HepG2 (cell line): ENCODE measurements at regions not wholly inside any gene's neighbourhood (a gene's known extent, or its start where the extent isn't known, plus 50 kb on each side); places are given as distances from the start of the nearest gene placed in this dataset.

Source experiments
- CBFB ChIP-seq: sonication (generic); formaldehyde crosslinking; IDR thresholded peaks from 2 replicates; pipeline ENCODE4 v1.4.0; 2020; ENCODE audit warnings: missing genetic modification reagents
- CCDC6 ChIP-seq: sonication (generic); formaldehyde crosslinking; IDR thresholded peaks from 2 replicates; pipeline ENCODE4 v1.8.1; 2022; ENCODE audit warnings: mild to moderate bottlenecking, missing genetic modification reagents, moderate library complexity
- DR1 ChIP-seq: sonication (generic); formaldehyde crosslinking; IDR thresholded peaks from 2 replicates; pipeline ENCODE4 v1.8.0; 2021; ENCODE audit warnings: mild to moderate bottlenecking, missing genetic modification reagents, inconsistent platforms
- KLF16 ChIP-seq, 2 experiments: sonication (generic) in 1 of 2; formaldehyde crosslinking in 1 of 2; IDR thresholded peaks; 2 replicates each; pipeline versions ENCODE4 v1.6.1 to v1.8.0; 2016 to 2023; ENCODE audit warnings: missing genetic modification reagents in 2 of 2, missing compliant biosample characterization in 1 of 2
- PHB2 ChIP-seq: fragments of 450-650 bp; IDR thresholded peaks from 2 replicates; pipeline ENCODE4 v1.6.1; 2018; ENCODE audit not compliant: partially characterized antibody
- POGZ ChIP-seq: sonication (generic); formaldehyde crosslinking; IDR thresholded peaks from 2 replicates; pipeline ENCODE4 v1.4.0; 2020; ENCODE audit warnings: mild to moderate bottlenecking, missing genetic modification reagents
- PRDM4 ChIP-seq: sonication (generic); formaldehyde crosslinking; IDR thresholded peaks from 2 replicates; pipeline ENCODE4 v1.9.0; 2021; ENCODE audit warnings: missing genetic modification reagents, borderline replicate concordance
- SIX1 ChIP-seq: sonication (generic); formaldehyde crosslinking; IDR thresholded peaks from 2 replicates; pipeline ENCODE4 v1.4.0; 2020; ENCODE audit warnings: missing genetic modification reagents, borderline replicate concordance
- SMC3 ChIP-seq: IDR thresholded peaks from 2 replicates; pipeline ENCODE4 v1.6.1; 2011; ENCODE audit warnings: low read length, improper control_type of control experiment
- SNAI1 ChIP-seq: sonication (generic); formaldehyde crosslinking; IDR thresholded peaks from 2 replicates; pipeline ENCODE4 v1.5.0; 2020; ENCODE audit warnings: mild to moderate bottlenecking, missing genetic modification reagents, borderline replicate concordance
- STAG1 ChIP-seq: sonication (generic); formaldehyde crosslinking; IDR thresholded peaks from 2 replicates; pipeline ENCODE4 v1.4.0; 2020; ENCODE audit warnings: missing genetic modification reagents
- ZMYM2 ChIP-seq: sonication (generic); formaldehyde crosslinking; IDR thresholded peaks from 2 replicates; pipeline ENCODE4 v1.8.0; 2022; ENCODE audit warnings: mild to moderate bottlenecking, missing genetic modification reagents
- ZMYM4 ChIP-seq: sonication (generic); formaldehyde crosslinking; IDR thresholded peaks from 2 replicates; pipeline ENCODE4 v1.8.1; 2023; ENCODE audit warnings: mild to moderate bottlenecking, missing genetic modification reagents
- ZNF205 ChIP-seq: IDR thresholded peaks from 2 replicates; pipeline ENCODE4 v1.6.1; 2018; ENCODE audit warnings: missing biosample characterization, missing genetic modification reagents
- ZNF546 ChIP-seq: sonication (generic); formaldehyde crosslinking; conservative IDR thresholded peaks from 2 replicates; pipeline ENCODE4 v1.8.1; 2023; ENCODE audit warnings: mild to moderate bottlenecking, missing genetic modification reagents
- ZNF569 ChIP-seq: sonication (generic); formaldehyde crosslinking; IDR thresholded peaks from 2 replicates; pipeline ENCODE4 v1.5.0; 2020; ENCODE audit warnings: mild to moderate bottlenecking, missing genetic modification reagents, moderate library complexity, borderline replicate concordance
- ZNF609 ChIP-seq: sonication (generic); formaldehyde crosslinking; IDR thresholded peaks from 2 replicates; pipeline ENCODE4 v1.4.0; 2020; ENCODE audit warnings: mild to moderate bottlenecking, missing genetic modification reagents, borderline replicate concordance
- ZNF703 ChIP-seq: sonication (generic); formaldehyde crosslinking; IDR thresholded peaks from 2 replicates; pipeline ENCODE4 v1.5.1; 2020; ENCODE audit warnings: missing genetic modification reagents, mild to moderate bottlenecking, moderate library complexity, borderline replicate concordance
- ZSCAN25 ChIP-seq: sonication (generic); formaldehyde crosslinking; IDR thresholded peaks from 2 replicates; pipeline ENCODE4 v1.8.0; 2022; ENCODE audit warnings: mild to moderate bottlenecking, missing genetic modification reagents
- TF ChIP-seq, protein P1 (sequence below): sonication (generic); formaldehyde crosslinking; IDR thresholded peaks from 2 replicates; pipeline ENCODE4 v1.4.0; 2020; ENCODE audit warnings: mild to moderate bottlenecking, low read depth, missing genetic modification reagents
- TF ChIP-seq, protein P2 (sequence below): sonication (generic); formaldehyde crosslinking; IDR thresholded peaks from 2 replicates; pipeline ENCODE4 v1.5.1; 2020; ENCODE audit warnings: missing genetic modification reagents, mild to moderate bottlenecking, borderline replicate concordance

DNA sequence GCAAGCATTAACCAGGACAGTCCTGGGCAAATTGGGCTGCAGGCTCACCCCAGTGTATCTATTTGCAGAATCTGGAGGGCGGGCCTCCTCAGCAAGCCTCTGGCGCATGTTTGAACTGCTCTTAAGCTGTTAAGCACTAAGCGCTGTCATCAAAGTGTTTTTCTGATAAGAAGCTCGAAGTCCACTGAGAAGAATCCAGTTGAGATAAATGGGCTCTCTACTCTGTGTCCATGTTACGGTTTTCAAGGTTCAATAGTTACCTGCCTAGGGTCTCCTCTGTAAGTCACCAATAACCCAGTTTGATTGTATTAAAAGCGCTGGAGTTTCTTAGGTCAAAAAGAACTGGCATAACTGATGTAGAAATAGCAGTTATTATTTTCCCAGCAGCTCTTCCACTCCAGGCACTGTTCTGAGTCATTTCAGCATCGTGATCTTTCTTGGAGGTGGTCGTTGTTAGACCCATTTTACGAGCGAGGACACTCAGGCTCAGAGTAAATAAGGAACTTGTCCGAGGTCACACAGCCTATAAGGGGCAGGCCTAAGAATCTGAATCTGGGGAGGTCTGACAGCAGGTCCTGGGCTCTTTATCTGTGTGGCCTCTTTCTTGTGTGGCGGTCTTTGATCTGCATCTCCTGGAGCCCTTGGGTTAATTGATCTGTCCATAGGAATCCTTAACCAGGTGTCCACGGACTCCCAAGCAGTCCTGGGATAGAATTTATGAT lies 207.4 kb upstream of the ZNF217 start (continued):
- TF ChIP-seq ZNF703 (peak; percentile 96), PHB2 (no peak), ZNF546 (CRISPR knock-in tag) (no peak), ZNF569 (CRISPR knock-in tag) (no peak; the same call in 1 of the 2 replicates), ZNF205 (CRISPR knock-in tag) (peak; percentile 94), PRDM4 (CRISPR knock-in tag) (0 out of 2 replicates have a peak, but pooled peaks have one; percentile 13), STAG1 (CRISPR knock-in tag) (peak; percentile 54), SMC3 (peak; percentile 70), ZMYM4 (CRISPR knock-in tag) (peak; percentile 93), ZMYM2 (CRISPR knock-in tag) (peak; percentile 90), SIX1 (CRISPR knock-in tag) (peak; percentile 86), CCDC6 (CRISPR knock-in tag) (no peak; the same call in 1 of the 2 replicates), SNAI1 (CRISPR knock-in tag) (0 out of 2 replicates have a peak, but pooled peaks have one; percentile 39), ZSCAN25 (CRISPR knock-in tag) (peak; percentile 50; the same call in 1 of the 2 replicates), DR1 (CRISPR knock-in tag) (no peak), ZNF609 (CRISPR knock-in tag) (peak; percentile 97), KLF16 (CRISPR knock-in tag; IDR thresholded peaks at IDR 0.05) (peak in 1 of 2 experiments; percentile 93; a peak in 2 of 4 replicates), CBFB (CRISPR knock-in tag) (peak; percentile 78), POGZ (CRISPR knock-in tag) (peak; percentile 89)
- TF ChIP-seq, protein P1, sequence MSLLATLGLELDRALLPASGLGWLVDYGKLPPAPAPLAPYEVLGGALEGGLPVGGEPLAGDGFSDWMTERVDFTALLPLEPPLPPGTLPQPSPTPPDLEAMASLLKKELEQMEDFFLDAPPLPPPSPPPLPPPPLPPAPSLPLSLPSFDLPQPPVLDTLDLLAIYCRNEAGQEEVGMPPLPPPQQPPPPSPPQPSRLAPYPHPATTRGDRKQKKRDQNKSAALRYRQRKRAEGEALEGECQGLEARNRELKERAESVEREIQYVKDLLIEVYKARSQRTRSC (CRISPR knock-in tag), result peak; percentile 71; the same call in 1 of the 2 replicates
- TF ChIP-seq, protein P2, sequence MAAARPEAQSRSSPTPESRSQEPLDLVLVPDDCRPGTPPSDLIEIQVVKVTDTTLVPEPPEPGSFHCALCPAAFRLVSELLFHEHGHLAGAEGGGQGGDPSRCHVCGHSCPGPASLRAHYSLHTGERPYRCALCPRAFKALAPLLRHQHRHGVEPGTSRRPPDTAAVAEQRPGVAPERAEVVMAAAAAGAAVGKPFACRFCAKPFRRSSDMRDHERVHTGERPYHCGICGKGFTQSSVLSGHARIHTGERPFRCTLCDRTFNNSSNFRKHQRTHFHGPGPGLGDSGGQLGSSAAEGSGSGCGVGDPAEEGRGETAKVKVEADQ (CRISPR knock-in tag), result peak; percentile 78; the same call in 1 of the 2 replicates
